GM23338 (cell line): ENCODE measurements at regions not wholly inside any gene's neighbourhood (a gene's known extent, or its start where the extent isn't known, plus 50 kb on each side); places are given as distances from the start of the nearest gene placed in this dataset.

Source experiments
- CREB1 ChIP-seq: fragments of 250-450 bp; sonication (Bioruptor Pico); IDR thresholded peaks from 2 replicates; pipeline ENCODE4 v1.5.0; 2020; ENCODE audit warnings: low read depth, mild to moderate bottlenecking, moderate library complexity
- EZH2 ChIP-seq: fragments of 200-600 bp; sonication (generic); IDR thresholded peaks from one replicate; pipeline ENCODE4 v1.8.0; 2017; ENCODE audit warnings: antibody characterized with exemption, mild to moderate bottlenecking, low read depth; ENCODE audit not compliant: unreplicated experiment
- EZH2phosphoT487 ChIP-seq: fragments of 200-600 bp; sonication (generic); IDR thresholded peaks from one replicate; pipeline ENCODE4 v1.8.1; 2018; ENCODE audit warnings: antibody characterized with exemption; ENCODE audit not compliant: unreplicated experiment
- JUNB ChIP-seq: IDR thresholded peaks from one replicate; pipeline ENCODE4 v1.6.1; 2016; ENCODE audit warnings: antibody characterized with exemption; ENCODE audit not compliant: unreplicated experiment
- POLR2AphosphoS5 ChIP-seq: IDR thresholded peaks from 2 replicates; pipeline ENCODE4 v1.6.1; 2016; ENCODE audit warnings: antibody characterized with exemption, low read depth
- TF ChIP-seq, protein P1 (sequence below), 2 experiments: fragments of 200-600 bp in 1 of 2; sonication (generic) in 1 of 2; conservative IDR thresholded peaks; 2 replicates each; pipeline versions ENCODE4 v1.5.1 to v1.6.1; 2016 to 2017; ENCODE audit warnings: antibody characterized with exemption in 2 of 2, low read depth in 2 of 2, mild to moderate bottlenecking in 2 of 2, moderate library complexity in 1 of 2
- TF ChIP-seq, protein P2 (sequence below): IDR thresholded peaks from one replicate; pipeline ENCODE4 v1.6.1; 2018; ENCODE audit warnings: antibody characterized with exemption; ENCODE audit not compliant: unreplicated experiment

DNA sequence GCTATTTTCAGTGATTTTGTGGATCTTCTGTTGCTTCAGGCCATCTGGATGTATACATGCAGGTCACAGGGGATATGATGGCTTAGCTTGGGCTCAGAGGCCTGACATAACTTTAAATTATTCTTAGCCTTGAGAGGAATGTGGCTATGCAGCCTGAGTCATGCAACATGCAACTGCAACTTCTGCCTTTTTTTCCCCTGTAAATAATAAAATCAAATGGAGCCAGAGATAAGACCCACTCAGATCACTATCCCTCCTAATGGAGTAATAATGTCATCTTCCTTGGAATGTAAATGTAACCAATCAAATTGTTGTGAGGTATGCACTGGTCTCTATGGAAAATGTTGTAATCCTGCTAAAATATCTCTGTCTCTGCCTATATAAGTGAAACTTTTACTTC is 54.9 kb downstream of the MAGEB17 start:
- TF ChIP-seq, protein P1, sequence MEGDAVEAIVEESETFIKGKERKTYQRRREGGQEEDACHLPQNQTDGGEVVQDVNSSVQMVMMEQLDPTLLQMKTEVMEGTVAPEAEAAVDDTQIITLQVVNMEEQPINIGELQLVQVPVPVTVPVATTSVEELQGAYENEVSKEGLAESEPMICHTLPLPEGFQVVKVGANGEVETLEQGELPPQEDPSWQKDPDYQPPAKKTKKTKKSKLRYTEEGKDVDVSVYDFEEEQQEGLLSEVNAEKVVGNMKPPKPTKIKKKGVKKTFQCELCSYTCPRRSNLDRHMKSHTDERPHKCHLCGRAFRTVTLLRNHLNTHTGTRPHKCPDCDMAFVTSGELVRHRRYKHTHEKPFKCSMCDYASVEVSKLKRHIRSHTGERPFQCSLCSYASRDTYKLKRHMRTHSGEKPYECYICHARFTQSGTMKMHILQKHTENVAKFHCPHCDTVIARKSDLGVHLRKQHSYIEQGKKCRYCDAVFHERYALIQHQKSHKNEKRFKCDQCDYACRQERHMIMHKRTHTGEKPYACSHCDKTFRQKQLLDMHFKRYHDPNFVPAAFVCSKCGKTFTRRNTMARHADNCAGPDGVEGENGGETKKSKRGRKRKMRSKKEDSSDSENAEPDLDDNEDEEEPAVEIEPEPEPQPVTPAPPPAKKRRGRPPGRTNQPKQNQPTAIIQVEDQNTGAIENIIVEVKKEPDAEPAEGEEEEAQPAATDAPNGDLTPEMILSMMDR (conservative IDR thresholded peaks at IDR 0.05; ENCODE audit: low read depth in 2 of 2) = no peak
- TF ChIP-seq EZH2 (no peak), JUNB (no peak), POLR2AphosphoS5 (no peak), EZH2phosphoT487 (no peak), CREB1 (CRISPR knock-in tag) (no peak)
- TF ChIP-seq, protein P2, sequence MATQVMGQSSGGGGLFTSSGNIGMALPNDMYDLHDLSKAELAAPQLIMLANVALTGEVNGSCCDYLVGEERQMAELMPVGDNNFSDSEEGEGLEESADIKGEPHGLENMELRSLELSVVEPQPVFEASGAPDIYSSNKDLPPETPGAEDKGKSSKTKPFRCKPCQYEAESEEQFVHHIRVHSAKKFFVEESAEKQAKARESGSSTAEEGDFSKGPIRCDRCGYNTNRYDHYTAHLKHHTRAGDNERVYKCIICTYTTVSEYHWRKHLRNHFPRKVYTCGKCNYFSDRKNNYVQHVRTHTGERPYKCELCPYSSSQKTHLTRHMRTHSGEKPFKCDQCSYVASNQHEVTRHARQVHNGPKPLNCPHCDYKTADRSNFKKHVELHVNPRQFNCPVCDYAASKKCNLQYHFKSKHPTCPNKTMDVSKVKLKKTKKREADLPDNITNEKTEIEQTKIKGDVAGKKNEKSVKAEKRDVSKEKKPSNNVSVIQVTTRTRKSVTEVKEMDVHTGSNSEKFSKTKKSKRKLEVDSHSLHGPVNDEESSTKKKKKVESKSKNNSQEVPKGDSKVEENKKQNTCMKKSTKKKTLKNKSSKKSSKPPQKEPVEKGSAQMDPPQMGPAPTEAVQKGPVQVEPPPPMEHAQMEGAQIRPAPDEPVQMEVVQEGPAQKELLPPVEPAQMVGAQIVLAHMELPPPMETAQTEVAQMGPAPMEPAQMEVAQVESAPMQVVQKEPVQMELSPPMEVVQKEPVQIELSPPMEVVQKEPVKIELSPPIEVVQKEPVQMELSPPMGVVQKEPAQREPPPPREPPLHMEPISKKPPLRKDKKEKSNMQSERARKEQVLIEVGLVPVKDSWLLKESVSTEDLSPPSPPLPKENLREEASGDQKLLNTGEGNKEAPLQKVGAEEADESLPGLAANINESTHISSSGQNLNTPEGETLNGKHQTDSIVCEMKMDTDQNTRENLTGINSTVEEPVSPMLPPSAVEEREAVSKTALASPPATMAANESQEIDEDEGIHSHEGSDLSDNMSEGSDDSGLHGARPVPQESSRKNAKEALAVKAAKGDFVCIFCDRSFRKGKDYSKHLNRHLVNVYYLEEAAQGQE = no peak
